ENCODE measurements at regions not wholly inside any gene's neighbourhood (a gene's known extent, or its start where the extent isn't known, plus 50 kb on each side); places are given as distances from the start of the nearest gene placed in this dataset.
A peak's percentile ranks its signal among the peaks of the same experiment; 100 is the strongest.

- no peak overlapping the region for H3K4me3 ChIP-seq
- H3K4me1 ChIP-seq (replicated peaks in 1 of 2) = peaks cover 0 to 3% of the 10 kb centered on the region in 2 donors
- in situ Hi-C loops (cut with MboI; ENCODE audit: low pct_unique_long_range_greater_than_20kb in 2 of 9, low sequenced_read_pairs in 9 of 9, unreplicated experiment in 9 of 9) = loop anchor here in 1 of 9 experiments (25.0 kb wide), 2 partner anchors 797 to 1722 kb away; partner anchors contain the start of gene SOX11
- ATAC-seq (replicated peaks in 6 of 8) = no peak
- 0 to 100% (median 93%) methylated on average over 1 to 8 of the region's 10 CpGs; no CpG with 5 or more reads in 4 of the 10 experiments for WGBS, 10 experiments
- H3K27ac ChIP-seq = no peak overlapping the region
Observed at GRCh38 chr2:3965211-3965610, 261.8 kb downstream of the DCDC2C start.

GRCh38 chr2:3965953-3966352 is 262.6 kb downstream of the DCDC2C start:
- H3K4me3 ChIP-seq = no peak overlapping the region
- H3K27ac ChIP-seq = no peak overlapping the region
- in situ Hi-C loops (cut with MboI; ENCODE audit: low pct_unique_long_range_greater_than_20kb in 2 of 9, low sequenced_read_pairs in 9 of 9, unreplicated experiment in 9 of 9) = loop anchor here in 1 of 9 experiments (25.0 kb wide), 2 partner anchors 796 to 1721 kb away; partner anchors contain the start of gene SOX11
- ATAC-seq (replicated peaks in 6 of 8) = no peak
- no peaks in the 10 kb centered on the region for H3K4me1 ChIP-seq (replicated peaks in 1 of 2)
- 35 to 92% (median 72%) methylated on average over 2 to 5 of the region's 5 CpGs; no CpG with 5 or more reads in 5 of the 10 experiments for WGBS, 10 experiments

- no peak for ATAC-seq (replicated peaks in 6 of 8)
- in situ Hi-C loops (cut with MboI; ENCODE audit: low pct_unique_long_range_greater_than_20kb in 2 of 9, low sequenced_read_pairs in 9 of 9, unreplicated experiment in 9 of 9) = loop anchor here in 1 of 9 experiments (25.0 kb wide), 2 partner anchors 796 to 1721 kb away; partner anchors contain the start of gene SOX11
- no peak overlapping the region for H3K27ac ChIP-seq
- 3 to 88% (median 70%) methylated on average over 1 to 5 of the region's 5 CpGs; no CpG with 5 or more reads in 3 of the 10 experiments for WGBS, 10 experiments
- H3K4me3 ChIP-seq = no peak overlapping the region
- H3K4me1 ChIP-seq (replicated peaks in 1 of 2) = no peaks in the 10 kb centered on the region
Observed at GRCh38 chr2:3966470-3966869, 263.1 kb downstream of the DCDC2C start.

GRCh38 chr2:3968736-3969135 is 265.4 kb downstream of the DCDC2C start:
- no peaks in the 10 kb centered on the region for H3K4me1 ChIP-seq (replicated peaks in 1 of 2)
- in situ Hi-C loops (cut with MboI; ENCODE audit: low pct_unique_long_range_greater_than_20kb in 2 of 9, low sequenced_read_pairs in 9 of 9, unreplicated experiment in 9 of 9) = loop anchor here in 1 of 9 experiments (25.0 kb wide), 2 partner anchors 794 to 1719 kb away; partner anchors contain the start of gene SOX11
- no peak overlapping the region for H3K4me3 ChIP-seq
- 0 to 100% (median 72%) methylated on average over 1 to 4 of the region's 6 CpGs; no CpG with 5 or more reads in 4 of the 10 experiments for WGBS, 10 experiments
- H3K27ac ChIP-seq = no peak overlapping the region
- ATAC-seq (replicated peaks in 6 of 8) = no peak

GRCh38 chr2:3970791-3971651 is 267.6 kb downstream of the DCDC2C start:
- H3K27ac ChIP-seq = no peak overlapping the region
- in situ Hi-C loops (cut with MboI; ENCODE audit: low pct_unique_long_range_greater_than_20kb in 2 of 9, low sequenced_read_pairs in 9 of 9, unreplicated experiment in 9 of 9) = loop anchor here in 1 of 9 experiments (25.0 kb wide), 2 partner anchors 791 to 1716 kb away; partner anchors contain the start of gene SOX11
- no peak for ATAC-seq (replicated peaks in 6 of 8)
- H3K4me3 ChIP-seq = no peak overlapping the region
- 16 to 94% (median 78%) methylated on average over 1 to 15 of the region's 17 CpGs for WGBS, 10 experiments
- H3K4me1 ChIP-seq (replicated peaks in 1 of 2) = no peaks in the 10 kb centered on the region

GRCh38 chr2:3971652-3972192 is 268.3 kb downstream of the DCDC2C start:
- Histone ChIP-seq H3K4me3 (no peak overlapping the region), H3K27ac (no peak overlapping the region), H3K4me1 (replicated peaks in 1 of 2) (no peaks in the 10 kb centered on the region)
- in situ Hi-C loops (cut with MboI; ENCODE audit: low pct_unique_long_range_greater_than_20kb in 2 of 9, low sequenced_read_pairs in 9 of 9, unreplicated experiment in 9 of 9) = loop anchor here in 1 of 9 experiments (25.0 kb wide), 2 partner anchors 791 to 1716 kb away; partner anchors contain the start of gene SOX11
- WGBS, 10 experiments = 67 to 100% (median 89%) methylated on average over 1 to 3 of the region's 4 CpGs; no CpG with 5 or more reads in 4 of the 10 experiments
- ATAC-seq (replicated peaks in 6 of 8) = no peak

- H3K27ac ChIP-seq = no peak overlapping the region
- H3K4me1 ChIP-seq (replicated peaks in 1 of 2) = no peaks in the 10 kb centered on the region
- no peak overlapping the region for H3K4me3 ChIP-seq
- WGBS, 10 experiments = 20 to 94% (median 80%) methylated on average over 1 to 5 of the region's 9 CpGs; no CpG with 5 or more reads in 5 of the 10 experiments
- in situ Hi-C loops (cut with MboI; ENCODE audit: low pct_unique_long_range_greater_than_20kb in 2 of 9, low sequenced_read_pairs in 9 of 9, unreplicated experiment in 9 of 9) = loop anchor here in 1 of 9 experiments (25.0 kb wide), 2 partner anchors 790 to 1715 kb away; partner anchors contain the start of gene SOX11
- peak in 3 of 8 experiments; percentile 24 to 45 (median 32) for ATAC-seq (replicated peaks in 6 of 8)
Observed at GRCh38 chr2:3972377-3972776, 269.0 kb downstream of the DCDC2C start.

- Histone ChIP-seq H3K4me1 (replicated peaks in 1 of 2) (no peaks in the 10 kb centered on the region), H3K27ac (no peak overlapping the region), H3K4me3 (no peak overlapping the region)
- in situ Hi-C loops (cut with MboI; ENCODE audit: low pct_unique_long_range_greater_than_20kb in 2 of 9, low sequenced_read_pairs in 9 of 9, unreplicated experiment in 9 of 9) = loop anchor here in 1 of 9 experiments (25.0 kb wide), 2 partner anchors 788 to 1713 kb away; partner anchors contain the start of gene SOX11
- no peak for ATAC-seq (replicated peaks in 6 of 8)
- WGBS, 10 experiments = 0 to 100% (median 52%) methylated on average over 1 to 3 of the region's 3 CpGs; no CpG with 5 or more reads in 4 of the 10 experiments
Observed at GRCh38 chr2:3974765-3975164, 271.4 kb downstream of the DCDC2C start.

- Histone ChIP-seq H3K4me3 (no peak overlapping the region), H3K27ac (no peak overlapping the region), H3K4me1 (replicated peaks in 1 of 2) (peaks cover 0 to 3% of the 10 kb centered on the region in 2 donors)
- ATAC-seq (replicated peaks in 6 of 8) = no peak
- WGBS, 10 experiments = 8 to 96% (median 83%) methylated on average over 2 to 8 of the region's 9 CpGs; no CpG with 5 or more reads in 1 of the 10 experiments
- in situ Hi-C loops (cut with MboI; ENCODE audit: low pct_unique_long_range_greater_than_20kb in 2 of 9, low sequenced_read_pairs in 9 of 9, unreplicated experiment in 9 of 9) = no loop called here
Observed at GRCh38 chr2:3981446-3981987, 278.1 kb downstream of the DCDC2C start.

- in situ Hi-C loops (cut with MboI; ENCODE audit: low pct_unique_long_range_greater_than_20kb in 2 of 9, low sequenced_read_pairs in 9 of 9, unreplicated experiment in 9 of 9) = no loop called here
- no peak overlapping the region for H3K27ac ChIP-seq
Observed at GRCh38 chr2:3982160-3982559, 278.8 kb downstream of the DCDC2C start.

GRCh38 chr2:3986063-3986462 is 282.7 kb downstream of the DCDC2C start:
- Histone ChIP-seq H3K4me3 (no peak overlapping the region), H3K27ac (no peak overlapping the region), H3K4me1 (replicated peaks in 1 of 2) (no peaks in the 10 kb centered on the region)
- in situ Hi-C loops (cut with MboI; ENCODE audit: low pct_unique_long_range_greater_than_20kb in 2 of 9, low sequenced_read_pairs in 9 of 9, unreplicated experiment in 9 of 9) = no loop called here
- WGBS, 10 experiments = 8 to 94% (median 52%) methylated on average over 2 to 6 of the region's 6 CpGs; no CpG with 5 or more reads in 2 of the 10 experiments
- ATAC-seq (replicated peaks in 6 of 8) = no peak

More at GRCh38 chr2:3982160-3982559, 278.8 kb downstream of the DCDC2C start:
- peaks cover 0 to 3% of the 10 kb centered on the region in 2 donors for H3K4me1 ChIP-seq (replicated peaks in 1 of 2)
- H3K4me3 ChIP-seq = no peak overlapping the region
- WGBS, 10 experiments = 0 to 100% (median 50%) methylated on average over 1 to 2 of the region's 2 CpGs; no CpG with 5 or more reads in 1 of the 10 experiments
- no peak for ATAC-seq (replicated peaks in 6 of 8)

GRCh38 chr2:3986530-3987258 is 283.3 kb downstream of the DCDC2C start:
- no peak overlapping the region for H3K4me3 ChIP-seq
- no peaks in the 10 kb centered on the region for H3K4me1 ChIP-seq (replicated peaks in 1 of 2)
- ATAC-seq (replicated peaks in 6 of 8) = peak in 1 of 8 experiments; percentile 52
- 3 to 96% (median 64%) methylated on average over 2 to 7 of the region's 7 CpGs for WGBS, 10 experiments
- H3K27ac ChIP-seq = no peak overlapping the region
- in situ Hi-C loops (cut with MboI; ENCODE audit: low pct_unique_long_range_greater_than_20kb in 2 of 9, low sequenced_read_pairs in 9 of 9, unreplicated experiment in 9 of 9) = no loop called here

Measured in motor neuron (in vitro differentiated cells).